NB4 (cell line): ENCODE measurements at regions not wholly inside any gene's neighbourhood (a gene's known extent, or its start where the extent isn't known, plus 50 kb on each side); places are given as distances from the start of the nearest gene placed in this dataset.

Experiments used
- DNase-seq: peaks from one replicate; pipeline ENCODE4 v3.0.0; 2010; ENCODE audit warnings: low read depth
- H3K4me3 ChIP-seq: one replicate; pipeline ENCODE4 v1.5.1; 2011; ENCODE audit warnings: mild to moderate bottlenecking, low read depth, low read length, moderate library complexity
- MYC ChIP-seq: IDR thresholded peaks from 2 replicates; pipeline ENCODE4 v1.6.1; 2011; ENCODE audit warnings: low read depth, low read length
- POLR2A ChIP-seq: IDR thresholded peaks from 2 replicates; pipeline ENCODE4 v1.6.1; 2011; ENCODE audit warnings: mild to moderate bottlenecking; ENCODE audit not compliant: insufficient read length; ENCODE audit errors: extremely low read depth
- TF ChIP-seq, protein P1 (sequence below): IDR thresholded peaks from one replicate; pipeline ENCODE4 v1.5.1; 2012; ENCODE audit warnings: low read depth, low read length
- TF ChIP-seq, protein P2 (sequence below): IDR thresholded peaks from 2 replicates; pipeline ENCODE4 v1.6.1; 2011; ENCODE audit warnings: low read depth, low read length

DNA sequence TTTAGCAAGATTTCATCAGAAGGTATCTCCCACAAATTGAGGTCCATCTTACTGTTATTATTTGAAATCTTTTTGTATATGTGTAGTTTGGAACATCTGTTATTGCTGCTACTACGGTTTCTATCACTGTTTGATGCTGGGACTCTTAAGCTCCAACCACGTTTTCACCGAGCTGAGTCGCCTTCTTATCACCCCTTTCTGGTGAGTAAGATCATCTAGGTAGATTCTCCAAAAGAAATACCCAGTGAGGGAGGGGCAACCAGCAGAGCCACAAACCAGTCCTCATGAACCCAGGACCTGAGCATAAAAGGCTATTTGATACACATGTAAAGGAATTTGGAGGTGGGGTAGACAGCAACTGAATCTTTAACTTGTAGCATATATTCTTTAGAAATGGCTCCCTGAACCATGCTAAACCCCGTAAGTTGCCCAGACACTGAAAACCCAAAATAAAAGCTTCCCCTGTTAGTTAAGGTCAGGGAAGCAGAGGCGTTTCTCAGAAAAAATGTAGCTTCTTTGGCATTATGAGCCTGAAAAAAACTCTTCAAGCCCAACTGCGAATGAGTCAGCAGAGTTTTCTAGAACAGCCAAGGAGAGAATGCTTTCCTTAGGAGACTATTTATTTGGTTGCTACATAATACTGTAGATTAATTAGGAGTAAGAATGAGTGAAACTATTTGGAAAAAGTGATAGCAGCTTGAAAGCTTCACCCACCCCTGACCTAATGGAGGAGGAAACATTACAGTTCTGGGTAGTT is 53.8 kb upstream of the ATXN3L start:
- no peak for DNase-seq
- TF ChIP-seq, protein P1, sequence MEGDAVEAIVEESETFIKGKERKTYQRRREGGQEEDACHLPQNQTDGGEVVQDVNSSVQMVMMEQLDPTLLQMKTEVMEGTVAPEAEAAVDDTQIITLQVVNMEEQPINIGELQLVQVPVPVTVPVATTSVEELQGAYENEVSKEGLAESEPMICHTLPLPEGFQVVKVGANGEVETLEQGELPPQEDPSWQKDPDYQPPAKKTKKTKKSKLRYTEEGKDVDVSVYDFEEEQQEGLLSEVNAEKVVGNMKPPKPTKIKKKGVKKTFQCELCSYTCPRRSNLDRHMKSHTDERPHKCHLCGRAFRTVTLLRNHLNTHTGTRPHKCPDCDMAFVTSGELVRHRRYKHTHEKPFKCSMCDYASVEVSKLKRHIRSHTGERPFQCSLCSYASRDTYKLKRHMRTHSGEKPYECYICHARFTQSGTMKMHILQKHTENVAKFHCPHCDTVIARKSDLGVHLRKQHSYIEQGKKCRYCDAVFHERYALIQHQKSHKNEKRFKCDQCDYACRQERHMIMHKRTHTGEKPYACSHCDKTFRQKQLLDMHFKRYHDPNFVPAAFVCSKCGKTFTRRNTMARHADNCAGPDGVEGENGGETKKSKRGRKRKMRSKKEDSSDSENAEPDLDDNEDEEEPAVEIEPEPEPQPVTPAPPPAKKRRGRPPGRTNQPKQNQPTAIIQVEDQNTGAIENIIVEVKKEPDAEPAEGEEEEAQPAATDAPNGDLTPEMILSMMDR: no peak
- no peak for TF ChIP-seq POLR2A
- TF ChIP-seq, protein P2, sequence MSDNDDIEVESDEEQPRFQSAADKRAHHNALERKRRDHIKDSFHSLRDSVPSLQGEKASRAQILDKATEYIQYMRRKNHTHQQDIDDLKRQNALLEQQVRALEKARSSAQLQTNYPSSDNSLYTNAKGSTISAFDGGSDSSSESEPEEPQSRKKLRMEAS: no peak
- TF ChIP-seq MYC: no peak
- H3K4me3 ChIP-seq: no peak overlapping the region

DNA sequence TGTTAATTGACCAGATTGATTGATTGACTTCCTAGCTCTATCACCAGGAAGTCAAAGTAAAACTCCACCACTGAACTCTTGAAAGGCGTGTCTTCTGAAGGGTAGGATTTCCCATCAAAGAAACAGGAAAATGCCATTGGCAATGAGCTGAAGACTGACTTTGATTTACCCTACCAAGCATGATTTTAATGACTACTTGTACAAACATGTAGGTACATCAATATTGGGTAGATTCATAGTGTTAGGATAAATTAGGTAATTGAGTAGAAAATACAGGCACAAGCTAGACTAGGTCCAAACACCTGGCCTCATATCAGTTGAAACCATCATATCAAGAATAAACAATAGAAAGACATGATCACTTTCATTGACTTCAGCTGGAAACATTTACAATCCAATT is 53.2 kb upstream of the ATXN3L start:
- no peak for DNase-seq
- no peak overlapping the region for H3K4me3 ChIP-seq
- TF ChIP-seq MYC (no peak), POLR2A (no peak)
- TF ChIP-seq, protein P1: no peak
- TF ChIP-seq, protein P2: no peak

DNA sequence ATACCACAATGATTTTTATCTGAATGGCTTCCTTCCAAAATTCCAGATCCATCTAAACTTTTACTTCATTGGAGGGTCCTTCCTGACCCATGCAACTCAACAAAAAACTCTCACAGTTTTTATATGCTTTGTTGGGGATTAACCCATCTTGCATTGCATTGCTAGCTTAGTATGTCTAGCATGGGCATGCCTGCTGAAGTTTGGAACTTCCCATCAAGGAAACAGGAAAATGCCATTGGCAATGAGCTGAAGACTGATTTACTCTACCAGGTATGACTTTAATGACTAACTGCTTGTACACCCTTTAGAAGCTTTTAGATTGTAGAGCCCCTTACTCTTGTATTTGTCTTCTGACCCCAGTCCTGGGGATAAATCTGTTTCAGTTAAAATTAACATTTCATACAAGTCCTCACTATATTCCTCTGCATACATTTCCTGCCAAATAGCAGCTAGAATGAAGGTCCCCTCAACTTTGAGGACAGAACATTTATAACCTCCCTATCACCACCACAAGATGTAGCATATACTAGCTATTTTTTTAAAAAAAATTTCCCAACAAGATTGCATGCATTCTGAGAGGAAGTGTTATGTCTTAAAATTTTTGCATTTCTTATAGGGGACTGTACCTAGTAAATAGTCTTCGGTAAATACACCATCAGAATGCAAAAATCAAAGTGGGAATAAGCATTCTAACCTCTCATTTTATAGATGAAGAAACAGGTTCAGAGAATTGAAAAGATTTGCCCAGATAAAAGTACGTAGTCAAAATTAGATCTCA is 52.5 kb upstream of the ATXN3L start:
- no peak overlapping the region for H3K4me3 ChIP-seq
- TF ChIP-seq MYC: no peak
- TF ChIP-seq, protein P1: no peak
- DNase-seq: no peak

DNA sequence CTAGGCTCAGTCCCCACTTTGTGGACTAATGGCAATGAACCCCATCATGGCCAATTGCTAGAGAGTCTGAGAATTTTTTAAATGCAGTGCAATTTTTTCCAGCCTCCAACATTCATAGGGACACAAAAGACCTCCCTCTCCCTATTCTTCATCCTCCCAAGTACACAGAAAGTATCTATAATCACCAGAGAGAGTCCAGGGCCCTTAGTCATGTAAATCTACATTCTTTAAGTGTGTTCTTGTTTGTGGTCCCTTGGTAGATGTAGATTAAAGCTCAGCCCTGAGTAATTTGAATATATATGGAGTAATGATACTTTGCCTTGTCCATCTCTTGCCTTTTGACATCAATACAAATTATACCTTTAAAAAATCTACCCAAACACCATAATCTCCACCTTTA is 51.3 kb upstream of the ATXN3L start:
- H3K4me3 ChIP-seq: no peak overlapping the region
- DNase-seq: no peak
- TF ChIP-seq, protein P2: no peak
- TF ChIP-seq MYC (no peak), POLR2A (no peak)
- TF ChIP-seq, protein P1: no peak

DNA sequence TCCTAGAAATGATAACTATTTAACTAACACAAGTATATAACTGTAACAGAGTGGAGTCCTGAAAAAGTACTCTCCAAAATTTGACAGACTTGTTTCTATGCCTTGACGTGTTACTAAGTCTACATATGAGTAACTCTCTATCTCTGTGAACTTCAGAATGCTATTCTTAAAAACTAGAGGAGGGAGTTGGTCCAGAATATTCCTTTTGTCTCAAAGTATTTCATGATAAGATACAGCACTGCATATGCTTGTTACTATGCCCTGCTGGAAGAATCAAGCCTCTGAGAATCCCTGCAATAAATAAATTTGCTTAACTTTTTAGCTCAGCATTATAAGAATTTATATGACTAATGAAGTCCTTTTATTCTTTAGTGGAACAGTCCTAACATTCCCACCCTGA is 50.9 kb upstream of the ATXN3L start:
- no peak for DNase-seq
- TF ChIP-seq, protein P2: no peak
- no peak for TF ChIP-seq POLR2A
- no peak for TF ChIP-seq MYC
- TF ChIP-seq, protein P1: no peak
- H3K4me3 ChIP-seq: no peak overlapping the region
